ENCODE measurements at regions not wholly inside any gene's neighbourhood (a gene's known extent, or its start where the extent isn't known, plus 50 kb on each side); places are given as distances from the start of the nearest gene placed in this dataset.

- TF ChIP-seq IRF2 (CRISPR knock-in tag; IDR thresholded peaks at IDR 0.05; ENCODE audit: borderline replicate concordance, low read depth) = no peak
- no peak for TF ChIP-seq ZMAT4 (CRISPR knock-in tag; IDR thresholded peaks at IDR 0.05)
- no peak for TF ChIP-seq SP1 (CRISPR knock-in tag; conservative IDR thresholded peaks at IDR 0.05)
- TF ChIP-seq ZNF263 (CRISPR knock-in tag; IDR thresholded peaks at IDR 0.05; ENCODE audit: low read depth) = no peak
- TF ChIP-seq GABPB1 (CRISPR knock-in tag; IDR thresholded peaks at IDR 0.05) = no peak
Measured at GRCh38 chr20:54361475-54361874, 113.9 kb upstream of the DOK5 start (continued).

GRCh38 chr20:54362283-54362682, 113.1 kb upstream of the DOK5 start:
- H3K27ac Mint-ChIP-seq = peak overlapping the region; percentile 78; the same call in 1 of the 2 replicates
- ChIA-PET CTCF (no interaction called here), POLR2A (no interaction called here)
- H3K4me3 Mint-ChIP-seq = no peak overlapping the region
- H3K4me1 Mint-ChIP-seq = peaks cover 44% of the 10 kb centered on the region
- no peaks in the 10 kb centered on the region for H3K27me3 Mint-ChIP-seq (ENCODE audit: low read depth)
- peaks cover 18% of the 10 kb centered on the region for H3K9me3 Mint-ChIP-seq
- TF ChIP-seq PRDM15 (CRISPR knock-in tag; IDR thresholded peaks at IDR 0.05) (peak; percentile 91), NFE2L1 (CRISPR knock-in tag; IDR thresholded peaks at IDR 0.05) (no peak)
- no peak for ATAC-seq
- DNase-seq (ENCODE audit: low spot score) = no peak
- H3K36me3 Mint-ChIP-seq = no peaks in the 10 kb centered on the region

GRCh38 chr20:54364365-54364764, 111.0 kb upstream of the DOK5 start:
- H3K27ac Mint-ChIP-seq = no peak overlapping the region
- ChIA-PET POLR2A (no interaction called here), CTCF (no interaction called here)
- H3K9me3 Mint-ChIP-seq = peaks cover 16% of the 10 kb centered on the region
- no peaks in the 10 kb centered on the region for H3K36me3 Mint-ChIP-seq
- no peak for TF ChIP-seq ZNF263 (CRISPR knock-in tag; IDR thresholded peaks at IDR 0.05; ENCODE audit: low read depth)
- TF ChIP-seq E2F5 (CRISPR knock-in tag; IDR thresholded peaks at IDR 0.05) = no peak
- no peak for DNase-seq (ENCODE audit: low spot score)
- H3K4me1 Mint-ChIP-seq = peaks cover 52% of the 10 kb centered on the region
- no peak for ATAC-seq
- H3K27me3 Mint-ChIP-seq (ENCODE audit: low read depth) = no peaks in the 10 kb centered on the region
- H3K4me3 Mint-ChIP-seq = no peak overlapping the region

- ChIA-PET CTCF (no interaction called here), POLR2A (no interaction called here)
- H3K27ac Mint-ChIP-seq = no peak overlapping the region
- H3K4me1 Mint-ChIP-seq = peaks cover 49% of the 10 kb centered on the region
- H3K4me3 Mint-ChIP-seq = no peak overlapping the region
- peaks cover 14% of the 10 kb centered on the region for H3K9me3 Mint-ChIP-seq
- no peaks in the 10 kb centered on the region for H3K36me3 Mint-ChIP-seq
- DNase-seq (ENCODE audit: low spot score) (no peak), ATAC-seq (no peak)
- H3K27me3 Mint-ChIP-seq (ENCODE audit: low read depth) = no peaks in the 10 kb centered on the region
- TF ChIP-seq ZNF425 (CRISPR knock-in tag; conservative IDR thresholded peaks at IDR 0.05) (no peak), USF2 (CRISPR knock-in tag; IDR thresholded peaks at IDR 0.05) (no peak), ARID4B (CRISPR knock-in tag; IDR thresholded peaks at IDR 0.05; ENCODE audit: borderline replicate concordance) (no peak), ZNF423 (CRISPR knock-in tag; IDR thresholded peaks at IDR 0.05) (no peak), PRDM15 (CRISPR knock-in tag; IDR thresholded peaks at IDR 0.05) (no peak), E2F5 (CRISPR knock-in tag; IDR thresholded peaks at IDR 0.05) (no peak)
Measured at GRCh38 chr20:54364919-54365318, 110.5 kb upstream of the DOK5 start.
